K562 (cell line): ENCODE measurements at regions not wholly inside any gene's neighbourhood (a gene's known extent, or its start where the extent isn't known, plus 50 kb on each side); places are given as distances from the start of the nearest gene placed in this dataset.
"Not testable (repeated sequence)": the region's sequence is repeated elsewhere in the genome, so short reads cannot be mapped to it uniquely, and the experiment has no call there.

Source experiments
- BMI1 ChIP-seq: fragments of 150-350 bp; IDR thresholded peaks from 2 replicates; pipeline ENCODE4 v1.6.1; 2014; ENCODE audit warnings: low read length
- MAFK ChIP-seq: IDR thresholded peaks from 2 replicates; pipeline ENCODE4 v1.6.1; 2011; ENCODE audit warnings: low read length, improper control_type of control experiment
- ZNF121 ChIP-seq: sonication (generic); formaldehyde crosslinking; conservative IDR thresholded peaks from 2 replicates; pipeline ENCODE4 v1.8.0; 2022; ENCODE audit warnings: missing genetic modification reagents

- not testable (repeated sequence) for TF ChIP-seq BMI1; MAFK; ZNF121 (CRISPR knock-in tag)
Measured at GRCh38 chr1:30206631-30207030, 516.8 kb downstream of the MATN1 start.
